Activated naive CD4-positive, alpha-beta T cell (primary cell): ENCODE measurements at regions not wholly inside any gene's neighbourhood (a gene's known extent, or its start where the extent isn't known, plus 50 kb on each side); places are given as distances from the start of the nearest gene placed in this dataset.

Experiments
- DNase-seq, 4 experiments: peaks; one replicate each; lab custom pipeline; 2025; lab: John Stamatoyannopoulos, UW

DNA sequence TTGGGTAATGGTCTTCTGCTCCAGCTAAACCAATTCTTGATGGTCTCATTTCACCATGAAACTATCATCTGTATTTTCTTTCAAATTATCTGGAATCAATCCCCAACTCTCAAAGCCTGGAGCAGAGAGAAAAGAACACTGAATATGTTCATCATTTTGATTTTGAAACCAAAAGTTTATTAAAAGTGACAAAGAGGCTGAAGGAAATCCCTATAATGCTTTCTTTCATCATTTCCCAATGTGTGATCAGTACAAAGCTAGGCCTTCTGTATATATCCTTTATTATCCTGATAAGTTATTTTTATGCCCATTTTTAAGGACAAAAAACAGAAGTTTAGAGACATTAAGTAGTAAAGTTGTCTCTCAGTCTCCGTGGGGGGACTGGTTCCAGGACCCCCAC lies 50.1 kb upstream of the MBNL1 start:
- DNase-seq: no peak
